ENCODE measurements at regions not wholly inside any gene's neighbourhood (a gene's known extent, or its start where the extent isn't known, plus 50 kb on each side); places are given as distances from the start of the nearest gene placed in this dataset.

GRCh38 chr6:905556-905955 lies 212.6 kb upstream of the EXOC2 start:
- intact Hi-C loops (cut with micrococcal nuclease) = no loop called here
- Histone ChIP-seq H3K27ac (ENCODE audit: low read depth in 1 of 2, low read length in 2 of 2) (no peak overlapping the region), H3K79me2 (ENCODE audit: insufficient read depth, low read length) (no peaks in the 10 kb centered on the region), H3K4me2 (replicated peaks; ENCODE audit: extremely low read depth, low read length, poor library complexity, severe bottlenecking) (no peak overlapping the region), H2AFZ (ENCODE audit: insufficient read depth, low read depth, low read length, poor library complexity, severe bottlenecking) (no peak overlapping the region), H3K4me3 (replicated peaks in 1 of 3; ENCODE audit: low read depth in 2 of 3, low read length in 3 of 3) (no peak overlapping the region), H3K4me1 (ENCODE audit: control insufficient read depth in 1 of 2, insufficient read depth in 2 of 2, low read length in 2 of 2) (no peaks in the 10 kb centered on the region), H3K9me3 (replicated peaks in 1 of 2; ENCODE audit: control insufficient read depth in 1 of 2, insufficient read depth in 1 of 2, low read length in 2 of 2) (no peaks in the 10 kb centered on the region), H3K9ac (ENCODE audit: insufficient read depth, low read length, poor library complexity, severe bottlenecking) (no peak overlapping the region), H4K20me1 (ENCODE audit: insufficient read depth, low read length) (no peaks in the 10 kb centered on the region), H3K27me3 (ENCODE audit: control insufficient read depth in 2 of 2, insufficient read depth in 2 of 2, low read length in 2 of 2) (no peaks in the 10 kb centered on the region), H3K36me3 (replicated peaks in 1 of 2; ENCODE audit: control insufficient read depth in 1 of 2, insufficient read depth in 2 of 2, low read length in 2 of 2) (no peaks in the 10 kb centered on the region)
- Mint-ChIP-seq H3K9me3 (peaks cover 0 to 3% (median 0%) of the 10 kb centered on the region in 7 donors), H3K4me1 (no peaks in the 10 kb centered on the region), H3K27me3 (ENCODE audit: low read depth in 3 of 3) (peaks cover 2 to 9% (median 6%) of the 10 kb centered on the region in 3 donors), H3K36me3 (no peaks in the 10 kb centered on the region), H3K27ac (no peak overlapping the region), H3K4me3 (no peak overlapping the region)
- DNase-seq = no peak
- no peak for TF ChIP-seq CTCF (IDR thresholded peaks at IDR 0.05)

- Histone ChIP-seq H3K4me1 (ENCODE audit: control insufficient read depth in 1 of 2, insufficient read depth in 2 of 2, low read length in 2 of 2) (no peaks in the 10 kb centered on the region), H2AFZ (ENCODE audit: insufficient read depth, low read depth, low read length, poor library complexity, severe bottlenecking) (no peak overlapping the region), H4K20me1 (ENCODE audit: insufficient read depth, low read length) (no peaks in the 10 kb centered on the region), H3K36me3 (replicated peaks in 1 of 2; ENCODE audit: control insufficient read depth in 1 of 2, insufficient read depth in 2 of 2, low read length in 2 of 2) (no peaks in the 10 kb centered on the region), H3K27ac (ENCODE audit: low read depth in 1 of 2, low read length in 2 of 2) (no peak overlapping the region), H3K9me3 (replicated peaks in 1 of 2; ENCODE audit: control insufficient read depth in 1 of 2, insufficient read depth in 1 of 2, low read length in 2 of 2) (no peaks in the 10 kb centered on the region), H3K27me3 (ENCODE audit: control insufficient read depth in 2 of 2, insufficient read depth in 2 of 2, low read length in 2 of 2) (no peaks in the 10 kb centered on the region), H3K9ac (ENCODE audit: insufficient read depth, low read length, poor library complexity, severe bottlenecking) (no peak overlapping the region), H3K79me2 (ENCODE audit: insufficient read depth, low read length) (no peaks in the 10 kb centered on the region), H3K4me2 (replicated peaks; ENCODE audit: extremely low read depth, low read length, poor library complexity, severe bottlenecking) (no peak overlapping the region), H3K4me3 (replicated peaks in 1 of 3; ENCODE audit: low read depth in 2 of 3, low read length in 3 of 3) (no peak overlapping the region)
- Mint-ChIP-seq H3K4me1 (no peaks in the 10 kb centered on the region), H3K36me3 (no peaks in the 10 kb centered on the region), H3K9me3 (peaks cover 0 to 3% (median 0%) of the 10 kb centered on the region in 7 donors), H3K27me3 (ENCODE audit: low read depth in 3 of 3) (peaks cover 2 to 9% (median 6%) of the 10 kb centered on the region in 3 donors), H3K4me3 (no peak overlapping the region), H3K27ac (no peak overlapping the region)
- TF ChIP-seq CTCF (IDR thresholded peaks at IDR 0.05) = no peak
- intact Hi-C loops (cut with micrococcal nuclease) = no loop called here
- DNase-seq = no peak
Observed at GRCh38 chr6:904994-905393, 212.1 kb upstream of the EXOC2 start.
